GM12878 (cell line): ENCODE measurements at regions not wholly inside any gene's neighbourhood (a gene's known extent, or its start where the extent isn't known, plus 50 kb on each side); places are given as distances from the start of the nearest gene placed in this dataset.

Experiments
- ATAC-seq: fragments of 200-7000 bp; cut with Tn5 transposase; 3 replicates; pipeline ENCODE4 v1.9.1; 2020; ENCODE audit warnings: mild to moderate bottlenecking, moderate library complexity
- BruUV-seq: library from RNA; stranded (reverse); fragments of 400-500 nt; replicated peaks from 2 replicates; lab custom pipeline; 2021; lab: Mats Ljungman, UMichigan
- CTCF ChIA-PET: fragments of 300-600 bp; sonication (Branson Sonifier 250); formaldehyde crosslinking; extraction: SDS; loops from one replicate; lab custom pipeline; 2021; ENCODE audit warnings: inconsistent platforms; lab: Yijun Ruan, JAX
- POLR2A ChIA-PET: fragments of 350-600 bp; formaldehyde crosslinking; extraction: SDS; loops from one replicate; lab custom pipeline; 2021; ENCODE audit warnings: inconsistent platforms; lab: Charles Lee
- RAD21 ChIA-PET: fragments of 300-600 bp; sonication (Branson Sonifier 250); formaldehyde crosslinking; loops from one replicate; lab custom pipeline; 2023; ENCODE audit warnings: antibody characterized with exemption; ENCODE audit not compliant: unreplicated experiment; lab: Charles Lee
- SMC1A ChIA-PET: fragments of 300-600 bp; sonication (Branson Sonifier 250); formaldehyde crosslinking; loops from one replicate; lab custom pipeline; 2023; ENCODE audit not compliant: unreplicated experiment, uncharacterized antibody; lab: Charles Lee
- DNase-seq: peaks from one replicate; pipeline ENCODE4 v3.0.0-alpha.2; 2011; ENCODE audit warnings: low read depth, low spot score
- FAIRE-seq: peaks from 3 replicates; lab custom pipeline; 2011; peaks lifted over from hg19 to GRCh38; lab: Jason Lieb, UNC
- H2AFZ ChIP-seq: 2 replicates; pipeline ENCODE4 v1.6.0; 2011; ENCODE audit warnings: low read depth, low read length, control low read depth; ENCODE audit not compliant: control insufficient read depth
- H3K27ac ChIP-seq: 2 replicates; pipeline ENCODE4 v1.5.1; 2011; ENCODE audit warnings: control low read depth; ENCODE audit not compliant: control insufficient read depth, insufficient read depth
- H3K27me3 ChIP-seq, 2 experiments: replicated peaks in 1 of 2; 2 replicates each; pipeline versions ENCODE4 v1.6.0 to v1.6.1; 2011; ENCODE audit warnings: low read length in 1 of 2; ENCODE audit not compliant: control insufficient read depth in 2 of 2, insufficient read depth in 2 of 2
- H3K36me3 ChIP-seq, 2 experiments: 2 replicates each; pipeline ENCODE4 v1.5.1; 2011; ENCODE audit warnings: low read length in 1 of 2; ENCODE audit not compliant: control insufficient read depth in 2 of 2, insufficient read depth in 2 of 2
- H3K4me1 ChIP-seq: 2 replicates; pipeline ENCODE4 v1.6.1; 2011; ENCODE audit warnings: mild to moderate bottlenecking, low read length, moderate library complexity, mixed read lengths; ENCODE audit not compliant: control insufficient read depth, insufficient read depth
- H3K4me2 ChIP-seq: 2 replicates; pipeline ENCODE4 v1.6.0; 2011; ENCODE audit warnings: control low read depth; ENCODE audit not compliant: control insufficient read depth, insufficient read depth
- H3K4me3 ChIP-seq: fragments of 200-600 bp; sonication (generic); 2 replicates; pipeline ENCODE4 v1.5.1; 2016
- H3K79me2 ChIP-seq: 2 replicates; pipeline ENCODE4 v1.6.0; 2011; ENCODE audit warnings: low read length; ENCODE audit not compliant: control insufficient read depth, insufficient read depth
- H3K9ac ChIP-seq: 2 replicates; pipeline ENCODE4 v1.8.0; 2011; ENCODE audit warnings: low read length, control low read depth, mixed read lengths; ENCODE audit not compliant: control insufficient read depth, insufficient read depth
- H3K9me3 ChIP-seq: replicated peaks from 3 replicates; pipeline ENCODE4 v1.5.1; 2011; ENCODE audit warnings: mild to moderate bottlenecking, low read length; ENCODE audit not compliant: control insufficient read depth, insufficient read depth
- H4K20me1 ChIP-seq: 2 replicates; pipeline ENCODE4 v1.6.0; 2011; ENCODE audit not compliant: control insufficient read depth, insufficient read depth
- BRCA1 ChIP-seq: IDR thresholded peaks from 2 replicates; pipeline ENCODE4 v1.6.1; 2011; ENCODE audit warnings: low read depth, low read length, improper control_type of control experiment
- CHD1 ChIP-seq: IDR thresholded peaks from 2 replicates; pipeline ENCODE4 v1.6.1; 2012; ENCODE audit warnings: low read depth, low read length, improper control_type of control experiment
- MTA2 ChIP-seq: fragments of 450-650 bp; IDR thresholded peaks from 2 replicates; pipeline ENCODE4 v1.6.1; 2016; ENCODE audit warnings: low read depth, mild to moderate bottlenecking, moderate library complexity
- MYC ChIP-seq: IDR thresholded peaks from 2 replicates; pipeline ENCODE4 v1.6.1; 2011; ENCODE audit warnings: mild to moderate bottlenecking, low read length, moderate library complexity, inconsistent platforms; ENCODE audit not compliant: insufficient read depth, insufficient replicate concordance, insufficient read length, severe bottlenecking
- SMAD5 ChIP-seq: IDR thresholded peaks from 2 replicates; pipeline ENCODE4 v1.6.1; 2016; ENCODE audit warnings: antibody characterized with exemption, low read depth
- ZNF274 ChIP-seq: IDR thresholded peaks from one replicate; pipeline ENCODE4 v1.8.0; 2011; ENCODE audit not compliant: insufficient read length, insufficient read depth
- WGBS: methylation state at CpG from one replicate; pipeline ENCODE4 v1.1.6; 2016; ENCODE audit warnings: low lambda C conversion rate; ENCODE audit not compliant: insufficient replicate concordance, insufficient coverage; ENCODE audit errors: missing lambda C conversion rate; 5-methylcytosine and 5-hydroxymethylcytosine counted together
- in situ Hi-C: fragments of 300-500 bp; cut with MboI; formaldehyde crosslinking; loops from 9 replicates; pipeline ENCODE4 v1.14.3; 2018; ENCODE audit warnings: mixed read lengths
- intact Hi-C: fragments of 100-400 bp; cut with micrococcal nuclease; formaldehyde crosslinking; loops from one replicate; pipeline ENCODE4 v1.14.2; 2022; ENCODE audit not compliant: unreplicated experiment
- TF ChIP-seq, protein P1 (sequence below): fragments of 450-650 bp; formaldehyde crosslinking; IDR thresholded peaks from 2 replicates; pipeline ENCODE4 v1.5.0; 2022; ENCODE audit warnings: mild to moderate bottlenecking, missing genetic modification characterization

- TF ChIP-seq, protein P1, sequence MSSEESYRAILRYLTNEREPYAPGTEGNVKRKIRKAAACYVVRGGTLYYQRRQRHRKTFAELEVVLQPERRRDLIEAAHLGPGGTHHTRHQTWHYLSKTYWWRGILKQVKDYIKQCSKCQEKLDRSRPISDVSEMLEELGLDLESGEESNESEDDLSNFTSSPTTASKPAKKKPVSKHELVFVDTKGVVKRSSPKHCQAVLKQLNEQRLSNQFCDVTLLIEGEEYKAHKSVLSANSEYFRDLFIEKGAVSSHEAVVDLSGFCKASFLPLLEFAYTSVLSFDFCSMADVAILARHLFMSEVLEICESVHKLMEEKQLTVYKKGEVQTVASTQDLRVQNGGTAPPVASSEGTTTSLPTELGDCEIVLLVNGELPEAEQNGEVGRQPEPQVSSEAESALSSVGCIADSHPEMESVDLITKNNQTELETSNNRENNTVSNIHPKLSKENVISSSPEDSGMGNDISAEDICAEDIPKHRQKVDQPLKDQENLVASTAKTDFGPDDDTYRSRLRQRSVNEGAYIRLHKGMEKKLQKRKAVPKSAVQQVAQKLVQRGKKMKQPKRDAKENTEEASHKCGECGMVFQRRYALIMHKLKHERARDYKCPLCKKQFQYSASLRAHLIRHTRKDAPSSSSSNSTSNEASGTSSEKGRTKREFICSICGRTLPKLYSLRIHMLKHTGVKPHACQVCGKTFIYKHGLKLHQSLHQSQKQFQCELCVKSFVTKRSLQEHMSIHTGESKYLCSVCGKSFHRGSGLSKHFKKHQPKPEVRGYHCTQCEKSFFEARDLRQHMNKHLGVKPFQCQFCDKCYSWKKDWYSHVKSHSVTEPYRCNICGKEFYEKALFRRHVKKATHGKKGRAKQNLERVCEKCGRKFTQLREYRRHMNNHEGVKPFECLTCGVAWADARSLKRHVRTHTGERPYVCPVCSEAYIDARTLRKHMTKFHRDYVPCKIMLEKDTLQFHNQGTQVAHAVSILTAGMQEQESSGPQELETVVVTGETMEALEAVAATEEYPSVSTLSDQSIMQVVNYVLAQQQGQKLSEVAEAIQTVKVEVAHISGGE (CRISPR knock-in tag) = no peak
- TF ChIP-seq MTA2 = no peak
- TF ChIP-seq CHD1 = no peak
- no peak for TF ChIP-seq ZNF274
Measured at GRCh38 chr21:35128536-35128935, 79.4 kb upstream of the RUNX1 start (continued).

DNA sequence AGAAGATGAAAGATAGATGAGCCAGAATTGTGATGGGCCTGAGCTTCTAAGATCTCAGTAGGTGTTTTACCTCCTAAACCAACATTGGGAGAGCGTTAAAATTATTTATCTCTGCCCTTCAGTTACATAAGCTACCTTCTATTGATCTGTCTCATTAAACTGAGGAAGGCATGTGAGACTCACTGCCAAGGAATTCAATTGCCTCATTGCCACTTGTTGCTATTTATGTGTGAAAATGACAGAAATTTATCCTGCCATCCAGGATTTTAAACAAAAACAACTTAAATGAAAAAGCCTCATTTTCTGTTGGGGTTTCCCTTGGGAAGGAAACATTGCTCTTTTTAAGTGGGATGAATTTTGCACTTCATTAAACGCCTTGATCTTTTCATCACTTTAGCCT lies 78.7 kb upstream of the RUNX1 start:
- no peaks in the 10 kb centered on the region for H3K79me2 ChIP-seq
- no peak for TF ChIP-seq MYC
- TF ChIP-seq SMAD5 = no peak
- TF ChIP-seq BRCA1 = no peak
- TF ChIP-seq, all 136 proteins: peak for 0
- Histone ChIP-seq H3K4me2 (no peak overlapping the region), H3K9ac (no peak overlapping the region), H3K4me3 (no peak overlapping the region), H4K20me1 (no peaks in the 10 kb centered on the region), H3K9me3 (no peaks in the 10 kb centered on the region; the same call in 2 of the 3 replicates), H3K36me3 (no peaks in the 10 kb centered on the region), H3K27ac (no peak overlapping the region), H3K27me3 (no peaks in the 10 kb centered on the region), H3K4me1 (no peaks in the 10 kb centered on the region), H2AFZ (no peak overlapping the region)
- intact Hi-C loops (no loop called here), in situ Hi-C loops (no loop called here)
- FAIRE-seq (no peak), ATAC-seq (no peak), DNase-seq (no peak)
- WGBS = 10% methylated on average over 2 of the region's 2 CpGs
- ChIA-PET RAD21 (no interaction called here), CTCF (no interaction called here), SMC1A (no interaction called here), POLR2A (no interaction called here)
- BruUV-seq = no TSS peak
